ENCODE measurements at regions not wholly inside any gene's neighbourhood (a gene's known extent, or its start where the extent isn't known, plus 50 kb on each side); places are given as distances from the start of the nearest gene placed in this dataset.

- no peak for DNase-seq
Measured at GRCh38 chr9:109886041-109886440, 106.0 kb downstream of the PALM2AKAP2 start.

GRCh38 chr9:109886617-109887016, 106.6 kb downstream of the PALM2AKAP2 start:
- DNase-seq = no peak

- DNase-seq = no peak
Measured at GRCh38 chr9:109887079-109887478, 107.1 kb downstream of the PALM2AKAP2 start.

- no peak for DNase-seq
Measured at GRCh38 chr9:109888695-109889094, 108.7 kb downstream of the PALM2AKAP2 start.

- no peak for DNase-seq
Measured at GRCh38 chr9:109889456-109889855, 109.5 kb downstream of the PALM2AKAP2 start.

- no peak for DNase-seq
Measured at GRCh38 chr9:109893241-109893640, 113.2 kb downstream of the PALM2AKAP2 start.

GRCh38 chr9:109894473-109894872, 114.5 kb downstream of the PALM2AKAP2 start:
- DNase-seq = no peak

- DNase-seq = no peak
Measured at GRCh38 chr9:109894921-109895758, 115.1 kb downstream of the PALM2AKAP2 start.

GRCh38 chr9:109901201-109901600, 121.2 kb downstream of the PALM2AKAP2 start:
- DNase-seq = no peak

- DNase-seq = peak; percentile 61 to 65
Measured at GRCh38 chr9:109903515-109904138, 123.6 kb downstream of the PALM2AKAP2 start.

GRCh38 chr9:109904666-109905065, 124.7 kb downstream of the PALM2AKAP2 start:
- no peak for DNase-seq

- no peak for DNase-seq
Measured at GRCh38 chr9:109905472-109905871, 125.5 kb downstream of the PALM2AKAP2 start.

- no peak for DNase-seq
Measured at GRCh38 chr9:109906766-109907382, 126.9 kb downstream of the PALM2AKAP2 start.

GRCh38 chr9:109907400-109907799, 127.4 kb downstream of the PALM2AKAP2 start:
- no peak for DNase-seq

GRCh38 chr9:109907810-109908458, 127.9 kb downstream of the PALM2AKAP2 start:
- DNase-seq = no peak

GRCh38 chr9:109908459-109909390, 128.7 kb downstream of the PALM2AKAP2 start:
- peak in 1 of 2 donors; percentile 37 for DNase-seq

GRCh38 chr9:109910671-109911518, 130.9 kb downstream of the PALM2AKAP2 start:
- no peak for DNase-seq

- no peak for DNase-seq
Measured at GRCh38 chr9:109912082-109912582, 132.1 kb downstream of the PALM2AKAP2 start.

GRCh38 chr9:109912726-109913460, 132.9 kb downstream of the PALM2AKAP2 start:
- no peak for DNase-seq

GRCh38 chr9:109913461-109913810, 133.4 kb downstream of the PALM2AKAP2 start:
- no peak for DNase-seq
